ENCODE measurements at regions not wholly inside any gene's neighbourhood (a gene's known extent, or its start where the extent isn't known, plus 50 kb on each side); places are given as distances from the start of the nearest gene placed in this dataset.

- no peak overlapping the region for H3K4me3 ChIP-seq (ENCODE audit: low read length)
- DNase-seq (ENCODE audit: low read depth) = no peak
- no peak for TF ChIP-seq CTCF (conservative IDR thresholded peaks at IDR 0.05; ENCODE audit: low read depth, low read length)
Observed at GRCh38 chr14:105933238-105933637, 406.9 kb downstream of the TMEM121 start.

GRCh38 chr14:105935384-105935783 is 409.0 kb downstream of the TMEM121 start:
- no peak for TF ChIP-seq CTCF (conservative IDR thresholded peaks at IDR 0.05; ENCODE audit: low read depth, low read length)
- no peak for DNase-seq (ENCODE audit: low read depth)
- no peak overlapping the region for H3K4me3 ChIP-seq (ENCODE audit: low read length)

- no peak for DNase-seq (ENCODE audit: low read depth)
- TF ChIP-seq CTCF (conservative IDR thresholded peaks at IDR 0.05; ENCODE audit: low read depth, low read length) = no peak
Observed at GRCh38 chr14:105937253-105938054, 411.1 kb downstream of the TMEM121 start.

GRCh38 chr14:105938055-105938863 is 411.9 kb downstream of the TMEM121 start:
- no peak for TF ChIP-seq CTCF (conservative IDR thresholded peaks at IDR 0.05; ENCODE audit: low read depth, low read length)
- DNase-seq (ENCODE audit: low read depth) = no peak
- H3K4me3 ChIP-seq (ENCODE audit: low read length) = no peak overlapping the region

More at GRCh38 chr14:105937253-105938054, 411.1 kb downstream of the TMEM121 start:
- H3K4me3 ChIP-seq (ENCODE audit: low read length) = no peak overlapping the region

GRCh38 chr14:105938959-105939358 is 412.6 kb downstream of the TMEM121 start:
- TF ChIP-seq CTCF (conservative IDR thresholded peaks at IDR 0.05; ENCODE audit: low read depth, low read length) = no peak
- no peak overlapping the region for H3K4me3 ChIP-seq (ENCODE audit: low read length)
- no peak for DNase-seq (ENCODE audit: low read depth)

- DNase-seq (ENCODE audit: low read depth) = no peak
- TF ChIP-seq CTCF (conservative IDR thresholded peaks at IDR 0.05; ENCODE audit: low read depth, low read length) = no peak
- H3K4me3 ChIP-seq (ENCODE audit: low read length) = no peak overlapping the region
Observed at GRCh38 chr14:105939810-105940508, 413.6 kb downstream of the TMEM121 start.
